ENCODE measurements at regions not wholly inside any gene's neighbourhood (a gene's known extent, or its start where the extent isn't known, plus 50 kb on each side); places are given as distances from the start of the nearest gene placed in this dataset.

GRCh38 chr9:88890546-88890945, 100.7 kb upstream of the S1PR3 start:
- no peak for DNase-seq (ENCODE audit: low read depth, low spot score)
- Mint-ChIP-seq H3K4me3 (no peak overlapping the region), H3K4me1 (peaks cover 21% of the 10 kb centered on the region), H3K9me3 (no peaks in the 10 kb centered on the region), H3K27me3 (ENCODE audit: low read depth) (no peaks in the 10 kb centered on the region), H3K27ac (ENCODE audit: unreplicated experiment) (no peak overlapping the region), H3K36me3 (ENCODE audit: low read depth) (no peaks in the 10 kb centered on the region)
- no peak for TF ChIP-seq CTCF (conservative IDR thresholded peaks at IDR 0.05)

GRCh38 chr9:88891040-88891439, 100.2 kb upstream of the S1PR3 start:
- Mint-ChIP-seq H3K27ac (ENCODE audit: unreplicated experiment) (no peak overlapping the region), H3K4me3 (no peak overlapping the region)
- TF ChIP-seq CTCF (conservative IDR thresholded peaks at IDR 0.05), result no peak

GRCh38 chr9:88892724-88893123, 98.5 kb upstream of the S1PR3 start:
- Mint-ChIP-seq H3K27ac (ENCODE audit: unreplicated experiment) (no peak overlapping the region), H3K4me1 (peaks cover 21% of the 10 kb centered on the region), H3K9me3 (no peaks in the 10 kb centered on the region), H3K4me3 (no peak overlapping the region), H3K27me3 (ENCODE audit: low read depth) (no peaks in the 10 kb centered on the region), H3K36me3 (ENCODE audit: low read depth) (no peaks in the 10 kb centered on the region)
- no peak for TF ChIP-seq CTCF (conservative IDR thresholded peaks at IDR 0.05)
- no peak for DNase-seq (ENCODE audit: low read depth, low spot score)

More at GRCh38 chr9:88891040-88891439, 100.2 kb upstream of the S1PR3 start:
- no peaks in the 10 kb centered on the region for H3K9me3 Mint-ChIP-seq
- DNase-seq (ENCODE audit: low read depth, low spot score), result no peak
- no peaks in the 10 kb centered on the region for H3K36me3 Mint-ChIP-seq (ENCODE audit: low read depth)
- H3K27me3 Mint-ChIP-seq (ENCODE audit: low read depth), result no peaks in the 10 kb centered on the region
- peaks cover 21% of the 10 kb centered on the region for H3K4me1 Mint-ChIP-seq

GRCh38 chr9:88897081-88897480, 94.2 kb upstream of the S1PR3 start:
- peaks cover 3% of the 10 kb centered on the region for H3K4me1 Mint-ChIP-seq

GRCh38 chr9:88898039-88898720, 93.1 kb upstream of the S1PR3 start:
- Mint-ChIP-seq H3K4me3 (no peak overlapping the region), H3K9me3 (no peaks in the 10 kb centered on the region), H3K4me1 (no peaks in the 10 kb centered on the region), H3K27me3 (ENCODE audit: low read depth) (no peaks in the 10 kb centered on the region), H3K27ac (ENCODE audit: unreplicated experiment) (no peak overlapping the region), H3K36me3 (ENCODE audit: low read depth) (no peaks in the 10 kb centered on the region)
- TF ChIP-seq CTCF (conservative IDR thresholded peaks at IDR 0.05), result no peak
- no peak for DNase-seq (ENCODE audit: low read depth, low spot score)

More at GRCh38 chr9:88897081-88897480, 94.2 kb upstream of the S1PR3 start:
- Mint-ChIP-seq H3K36me3 (ENCODE audit: low read depth) (no peaks in the 10 kb centered on the region), H3K27ac (ENCODE audit: unreplicated experiment) (no peak overlapping the region), H3K9me3 (no peaks in the 10 kb centered on the region), H3K27me3 (ENCODE audit: low read depth) (no peaks in the 10 kb centered on the region), H3K4me3 (no peak overlapping the region)
- DNase-seq (ENCODE audit: low read depth, low spot score), result no peak
- TF ChIP-seq CTCF (conservative IDR thresholded peaks at IDR 0.05), result no peak
